Endodermal cell (in vitro differentiated cells): ENCODE measurements at regions not wholly inside any gene's neighbourhood (a gene's known extent, or its start where the extent isn't known, plus 50 kb on each side); places are given as distances from the start of the nearest gene placed in this dataset.

Experiments
- DNase-seq: peaks from one replicate; pipeline ENCODE4 v3.0.0-alpha.2; 2017
- H3K27ac ChIP-seq: 2 replicates; pipeline ENCODE4 v1.5.1; 2013; ENCODE audit warnings: mild to moderate bottlenecking, low read depth, low read length, moderate library complexity
- H3K27me3 ChIP-seq: 2 replicates; pipeline ENCODE4 v1.6.1; 2013; ENCODE audit warnings: mild to moderate bottlenecking, low read length, moderate library complexity; ENCODE audit not compliant: insufficient read depth, control insufficient read depth, poor library complexity, severe bottlenecking
- H3K36me3 ChIP-seq: 2 replicates; pipeline ENCODE4 v1.7.0; 2013; ENCODE audit warnings: mild to moderate bottlenecking, low read length, moderate library complexity; ENCODE audit not compliant: control insufficient read depth, insufficient read depth
- H3K4me1 ChIP-seq: one replicate; pipeline ENCODE4 v1.7.0; 2013; ENCODE audit warnings: low read length; ENCODE audit not compliant: control insufficient read depth, insufficient read depth
- H3K4me3 ChIP-seq: 2 replicates; pipeline ENCODE4 v1.5.1; 2013; ENCODE audit warnings: mild to moderate bottlenecking, low read length, moderate library complexity
- H3K9ac ChIP-seq: 2 replicates; pipeline ENCODE4 v1.6.1; 2013; ENCODE audit warnings: mild to moderate bottlenecking, low read length, moderate library complexity; ENCODE audit not compliant: poor library complexity, severe bottlenecking; ENCODE audit errors: extremely low read depth
- H3K9me3 ChIP-seq: 2 replicates; pipeline ENCODE4 v1.6.1; 2013; ENCODE audit warnings: mild to moderate bottlenecking, low read length, moderate library complexity; ENCODE audit not compliant: control insufficient read depth
- H3K27ac Mint-ChIP-seq: 2 replicates; pipeline ENCODE4 v1.8.0; 2020; ENCODE audit warnings: mixed read lengths
- H3K27me3 Mint-ChIP-seq: 2 replicates; pipeline ENCODE4 v1.8.0; 2021; ENCODE audit warnings: mild to moderate bottlenecking, mixed read lengths; ENCODE audit not compliant: insufficient read depth
- H3K36me3 Mint-ChIP-seq: 2 replicates; pipeline ENCODE4 v1.8.0; 2020; ENCODE audit warnings: low read depth, mixed read lengths
- H3K4me1 Mint-ChIP-seq: 2 replicates; pipeline ENCODE4 v1.8.0; 2020; ENCODE audit warnings: mixed read lengths
- H3K4me3 Mint-ChIP-seq: 2 replicates; pipeline ENCODE4 v1.8.0; 2020; ENCODE audit warnings: mild to moderate bottlenecking, moderate library complexity, mixed read lengths
- H3K9me3 Mint-ChIP-seq: 2 replicates; pipeline ENCODE4 v1.8.0; 2020; ENCODE audit warnings: mild to moderate bottlenecking, mixed read lengths
- WGBS, 2 experiments: methylation state at CpG; one replicate each; pipeline versions ENCODE4 v1.1.5 to v1.1.7; 2013; ENCODE audit warnings: missing lambda C conversion rate in 2 of 2, mixed read lengths in 1 of 2; ENCODE audit not compliant: insufficient coverage in 1 of 2, insufficient read length in 1 of 2; 5-methylcytosine and 5-hydroxymethylcytosine counted together
- TF ChIP-seq, protein P1 (sequence below): fragments of 200-600 bp; sonication (generic); conservative IDR thresholded peaks from 2 replicates; pipeline ENCODE4 v1.5.0; 2021; ENCODE audit warnings: antibody characterized with exemption, mild to moderate bottlenecking

DNA sequence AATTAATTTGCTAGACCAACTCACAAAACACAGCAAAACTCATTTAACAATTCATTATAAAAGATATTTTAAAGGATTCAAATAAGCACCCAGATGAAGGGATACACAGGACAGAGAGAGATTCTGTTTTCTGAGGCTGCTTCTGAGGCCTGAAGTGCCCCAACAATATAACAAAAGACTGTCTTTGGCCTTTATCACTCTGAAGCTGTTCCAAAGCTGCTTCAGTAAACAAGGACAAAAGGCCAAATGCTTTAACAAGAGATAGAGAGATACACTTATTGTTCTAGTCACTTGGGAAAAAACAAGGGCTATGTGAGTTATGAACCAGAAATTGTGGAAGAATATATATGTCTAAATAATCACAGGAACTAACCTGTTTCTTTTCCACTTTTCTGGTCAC, 223.7 kb downstream of the CXCL12 start:
- H3K4me3 ChIP-seq: peak overlapping the region; percentile 65
- H3K4me1 ChIP-seq: peaks cover 18% of the 10 kb centered on the region
- peaks cover 2% of the 10 kb centered on the region for H3K36me3 Mint-ChIP-seq
- no peaks in the 10 kb centered on the region for H3K36me3 ChIP-seq
- H3K27me3 Mint-ChIP-seq: no peaks in the 10 kb centered on the region
- no peak overlapping the region for H3K27ac Mint-ChIP-seq
- TF ChIP-seq, protein P1, sequence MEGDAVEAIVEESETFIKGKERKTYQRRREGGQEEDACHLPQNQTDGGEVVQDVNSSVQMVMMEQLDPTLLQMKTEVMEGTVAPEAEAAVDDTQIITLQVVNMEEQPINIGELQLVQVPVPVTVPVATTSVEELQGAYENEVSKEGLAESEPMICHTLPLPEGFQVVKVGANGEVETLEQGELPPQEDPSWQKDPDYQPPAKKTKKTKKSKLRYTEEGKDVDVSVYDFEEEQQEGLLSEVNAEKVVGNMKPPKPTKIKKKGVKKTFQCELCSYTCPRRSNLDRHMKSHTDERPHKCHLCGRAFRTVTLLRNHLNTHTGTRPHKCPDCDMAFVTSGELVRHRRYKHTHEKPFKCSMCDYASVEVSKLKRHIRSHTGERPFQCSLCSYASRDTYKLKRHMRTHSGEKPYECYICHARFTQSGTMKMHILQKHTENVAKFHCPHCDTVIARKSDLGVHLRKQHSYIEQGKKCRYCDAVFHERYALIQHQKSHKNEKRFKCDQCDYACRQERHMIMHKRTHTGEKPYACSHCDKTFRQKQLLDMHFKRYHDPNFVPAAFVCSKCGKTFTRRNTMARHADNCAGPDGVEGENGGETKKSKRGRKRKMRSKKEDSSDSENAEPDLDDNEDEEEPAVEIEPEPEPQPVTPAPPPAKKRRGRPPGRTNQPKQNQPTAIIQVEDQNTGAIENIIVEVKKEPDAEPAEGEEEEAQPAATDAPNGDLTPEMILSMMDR: no peak
- peak overlapping the region; percentile 20 for H3K4me3 Mint-ChIP-seq
- peaks cover 25% of the 10 kb centered on the region for H3K9me3 ChIP-seq
- no peak for DNase-seq
- H3K27ac ChIP-seq: no peak overlapping the region
- no peak overlapping the region for H3K9ac ChIP-seq
- peaks cover 16% of the 10 kb centered on the region for H3K9me3 Mint-ChIP-seq
- no peaks in the 10 kb centered on the region for H3K27me3 ChIP-seq
- H3K4me1 Mint-ChIP-seq: peaks cover 35% of the 10 kb centered on the region

GRCh38 chr10:44157574-44157973, 227.3 kb downstream of the CXCL12 start:
- TF ChIP-seq, protein P1: no peak
- 100% methylated on average over 1 of the region's 1 CpG for WGBS, 2 experiments

DNA sequence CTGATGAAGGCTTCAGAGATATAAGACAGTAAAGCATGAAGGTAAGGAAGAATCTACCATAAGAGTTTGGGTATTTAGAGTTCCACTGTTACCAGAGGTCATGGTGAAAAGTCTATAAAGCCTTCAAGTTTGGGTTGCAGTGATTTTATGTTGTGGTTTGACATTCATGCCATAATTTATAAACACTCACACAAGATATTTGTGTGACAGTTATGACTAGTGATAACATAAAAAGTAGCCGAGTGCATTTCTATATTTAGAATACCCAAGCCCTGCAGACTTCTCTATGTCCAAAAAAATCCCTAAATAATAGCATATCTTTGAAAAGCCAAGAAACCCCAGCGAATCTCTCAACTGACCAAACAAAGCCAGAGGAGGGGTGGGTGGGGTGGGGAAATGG, 229.9 kb downstream of the CXCL12 start:
- Mint-ChIP-seq H3K27me3 (peaks cover 2% of the 10 kb centered on the region), H3K36me3 (peaks cover 7% of the 10 kb centered on the region), H3K9me3 (peaks cover 47% of the 10 kb centered on the region), H3K4me3 (no peak overlapping the region), H3K27ac (no peak overlapping the region), H3K4me1 (no peaks in the 10 kb centered on the region)
- Histone ChIP-seq H3K36me3 (no peaks in the 10 kb centered on the region), H3K4me3 (no peak overlapping the region), H3K27me3 (no peaks in the 10 kb centered on the region), H3K4me1 (peaks cover 1% of the 10 kb centered on the region), H3K9me3 (peaks cover 46% of the 10 kb centered on the region), H3K9ac (no peak overlapping the region), H3K27ac (no peak overlapping the region)
- TF ChIP-seq, protein P1: no peak
- DNase-seq: no peak
- no CpG with 5 or more reads among the region's 2 CpGs for WGBS, 2 experiments

More at GRCh38 chr10:44157574-44157973, 227.3 kb downstream of the CXCL12 start:
- Histone ChIP-seq H3K9ac (no peak overlapping the region), H3K9me3 (peaks cover 34% of the 10 kb centered on the region), H3K4me1 (peaks cover 18% of the 10 kb centered on the region), H3K27ac (no peak overlapping the region), H3K36me3 (no peaks in the 10 kb centered on the region), H3K4me3 (peak overlapping the region; percentile 69), H3K27me3 (no peaks in the 10 kb centered on the region)
- no peak overlapping the region for H3K27ac Mint-ChIP-seq
- peaks cover 25% of the 10 kb centered on the region for H3K9me3 Mint-ChIP-seq
- no peak overlapping the region for H3K4me3 Mint-ChIP-seq
- no peak for DNase-seq
- peaks cover 21% of the 10 kb centered on the region for H3K4me1 Mint-ChIP-seq
- H3K36me3 Mint-ChIP-seq: peaks cover 5% of the 10 kb centered on the region
- H3K27me3 Mint-ChIP-seq: no peaks in the 10 kb centered on the region
